Epithelial cell of esophagus (primary cell): ENCODE measurements at regions not wholly inside any gene's neighbourhood (a gene's known extent, or its start where the extent isn't known, plus 50 kb on each side); places are given as distances from the start of the nearest gene placed in this dataset.
A peak's percentile ranks its signal among the peaks of the same experiment; 100 is the strongest.

Experiments used
- DNase-seq: peaks from one replicate; pipeline ENCODE4 v3.0.0; 2010; ENCODE audit warnings: low read depth
- H3K4me3 ChIP-seq: 2 replicates; pipeline ENCODE4 v1.5.1; 2011; ENCODE audit warnings: mild to moderate bottlenecking, low read length, control low read depth
- TF ChIP-seq, protein P1 (sequence below): IDR thresholded peaks from 2 replicates; pipeline ENCODE4 v1.5.1; 2011; ENCODE audit warnings: low read depth, mild to moderate bottlenecking, low read length, control low read depth, inconsistent platforms; ENCODE audit not compliant: insufficient read depth; ENCODE audit errors: missing control alignments

DNA sequence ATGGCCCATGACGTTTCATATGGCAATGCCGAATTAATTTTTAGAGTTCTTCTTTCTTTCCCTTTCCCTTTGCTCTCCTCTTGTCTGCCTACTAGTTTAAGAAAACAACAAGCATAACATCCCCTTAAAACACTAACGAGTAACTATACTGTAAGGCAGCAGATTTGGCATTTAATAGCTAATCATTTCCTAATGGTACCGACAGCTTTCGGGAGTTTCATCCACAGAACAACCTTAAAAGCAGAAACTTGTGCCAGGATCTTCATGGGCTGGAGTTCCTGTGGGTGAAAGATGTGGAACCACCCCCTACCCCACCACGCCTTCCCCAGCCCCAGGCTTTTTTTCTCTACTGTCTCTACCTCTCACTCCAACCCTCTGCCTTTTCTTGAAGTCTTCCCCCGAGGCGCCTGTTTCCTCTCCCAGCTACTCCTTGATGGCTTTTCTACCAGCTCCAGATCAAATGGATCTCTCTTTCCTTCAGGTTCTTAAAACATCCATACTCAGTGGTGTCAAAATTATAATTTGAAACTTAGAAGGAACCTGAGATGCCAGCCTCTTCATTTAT lies 319.5 kb downstream of the PIK3R1 start:
- H3K4me3 ChIP-seq, result no peak overlapping the region
- TF ChIP-seq, protein P1, sequence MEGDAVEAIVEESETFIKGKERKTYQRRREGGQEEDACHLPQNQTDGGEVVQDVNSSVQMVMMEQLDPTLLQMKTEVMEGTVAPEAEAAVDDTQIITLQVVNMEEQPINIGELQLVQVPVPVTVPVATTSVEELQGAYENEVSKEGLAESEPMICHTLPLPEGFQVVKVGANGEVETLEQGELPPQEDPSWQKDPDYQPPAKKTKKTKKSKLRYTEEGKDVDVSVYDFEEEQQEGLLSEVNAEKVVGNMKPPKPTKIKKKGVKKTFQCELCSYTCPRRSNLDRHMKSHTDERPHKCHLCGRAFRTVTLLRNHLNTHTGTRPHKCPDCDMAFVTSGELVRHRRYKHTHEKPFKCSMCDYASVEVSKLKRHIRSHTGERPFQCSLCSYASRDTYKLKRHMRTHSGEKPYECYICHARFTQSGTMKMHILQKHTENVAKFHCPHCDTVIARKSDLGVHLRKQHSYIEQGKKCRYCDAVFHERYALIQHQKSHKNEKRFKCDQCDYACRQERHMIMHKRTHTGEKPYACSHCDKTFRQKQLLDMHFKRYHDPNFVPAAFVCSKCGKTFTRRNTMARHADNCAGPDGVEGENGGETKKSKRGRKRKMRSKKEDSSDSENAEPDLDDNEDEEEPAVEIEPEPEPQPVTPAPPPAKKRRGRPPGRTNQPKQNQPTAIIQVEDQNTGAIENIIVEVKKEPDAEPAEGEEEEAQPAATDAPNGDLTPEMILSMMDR, result no peak
- no peak for DNase-seq

DNA sequence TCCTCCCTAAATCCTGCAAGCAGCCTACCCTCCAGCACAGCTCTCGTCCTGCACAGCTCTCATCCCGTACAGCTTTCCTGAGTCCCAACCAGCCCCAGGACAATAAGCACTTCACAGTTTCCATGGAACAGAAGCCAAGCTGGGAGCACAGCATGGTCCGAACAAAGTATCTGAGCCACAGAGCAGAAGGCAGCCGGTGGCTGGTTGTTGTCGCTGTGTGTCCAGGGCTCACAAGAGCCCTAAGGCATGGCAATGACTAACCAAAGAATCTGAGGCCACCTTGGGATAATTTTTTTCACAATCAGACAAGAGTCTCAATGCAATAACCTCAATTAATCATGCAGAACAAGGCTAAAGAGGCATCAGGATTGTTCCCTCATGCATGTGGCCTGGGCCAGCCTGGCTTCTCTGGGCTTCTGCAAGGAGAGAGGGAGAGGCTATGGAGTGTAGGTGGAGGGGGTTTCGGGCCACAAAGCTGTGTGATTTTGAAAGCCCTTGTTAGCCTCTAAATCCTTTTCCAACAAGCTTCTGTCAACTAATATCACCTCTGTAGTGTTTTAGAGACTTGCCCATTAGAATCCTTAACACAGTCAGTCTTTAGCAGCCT lies 323.4 kb downstream of the PIK3R1 start:
- TF ChIP-seq, protein P1, result no peak
- DNase-seq, result no peak
- H3K4me3 ChIP-seq, result no peak overlapping the region

DNA sequence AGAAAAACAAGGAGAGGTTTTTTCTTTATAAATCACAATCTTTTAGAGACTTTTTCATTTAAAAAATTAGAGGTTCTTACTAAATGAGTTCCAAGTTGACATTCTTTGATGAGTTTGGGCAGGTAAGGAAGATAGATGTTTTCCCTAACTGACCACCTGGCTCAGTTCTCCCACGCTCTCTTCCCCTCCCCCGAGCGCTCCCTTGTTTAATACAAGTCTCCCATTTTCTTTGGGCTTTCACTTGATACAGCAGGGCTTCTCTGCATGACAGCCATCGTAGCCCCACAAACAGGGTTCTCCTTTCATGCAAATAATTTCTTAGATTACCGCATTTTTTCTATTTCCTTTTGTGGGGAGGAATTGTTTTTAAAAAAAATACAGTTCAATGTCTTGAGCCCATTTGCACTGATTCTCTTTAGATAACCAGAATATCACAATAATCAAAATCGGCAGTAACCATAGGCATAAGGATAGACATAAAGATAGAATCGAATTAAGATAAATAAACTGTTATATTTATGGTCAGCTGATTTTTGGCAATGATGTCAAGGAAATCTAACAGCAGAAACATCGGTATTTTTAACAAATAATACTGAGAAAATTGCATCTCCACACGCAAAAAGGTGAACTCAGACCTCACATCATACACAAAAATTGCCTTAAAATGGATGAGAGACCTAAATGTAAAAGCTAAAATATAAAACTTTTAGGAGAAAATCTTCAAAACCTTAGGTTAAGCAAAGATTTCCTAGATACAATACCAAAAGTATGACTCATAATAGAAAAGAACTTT lies 325.4 kb downstream of the PIK3R1 start:
- TF ChIP-seq, protein P1, result no peak
- no peak overlapping the region for H3K4me3 ChIP-seq
- DNase-seq, result no peak

DNA sequence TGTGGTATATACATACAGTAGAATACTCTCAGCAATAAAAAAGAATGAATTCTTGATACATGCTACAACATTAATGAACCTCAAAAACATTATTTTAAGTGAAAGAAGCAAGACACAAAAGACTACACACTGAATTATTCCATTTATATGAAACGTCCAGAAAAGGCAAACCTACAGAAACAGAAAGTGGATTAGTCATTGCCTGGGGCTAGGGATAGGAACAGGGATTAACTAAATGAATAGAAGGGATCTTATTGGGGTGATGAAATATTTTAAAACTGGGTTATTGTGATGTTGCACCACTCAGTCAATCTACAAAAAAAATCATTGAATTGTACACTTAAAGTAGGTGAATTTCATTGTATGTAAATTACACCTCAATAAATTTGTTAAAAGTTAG lies 326.7 kb downstream of the PIK3R1 start:
- TF ChIP-seq, protein P1, result no peak
- no peak overlapping the region for H3K4me3 ChIP-seq
- DNase-seq, result peak; percentile 55

DNA sequence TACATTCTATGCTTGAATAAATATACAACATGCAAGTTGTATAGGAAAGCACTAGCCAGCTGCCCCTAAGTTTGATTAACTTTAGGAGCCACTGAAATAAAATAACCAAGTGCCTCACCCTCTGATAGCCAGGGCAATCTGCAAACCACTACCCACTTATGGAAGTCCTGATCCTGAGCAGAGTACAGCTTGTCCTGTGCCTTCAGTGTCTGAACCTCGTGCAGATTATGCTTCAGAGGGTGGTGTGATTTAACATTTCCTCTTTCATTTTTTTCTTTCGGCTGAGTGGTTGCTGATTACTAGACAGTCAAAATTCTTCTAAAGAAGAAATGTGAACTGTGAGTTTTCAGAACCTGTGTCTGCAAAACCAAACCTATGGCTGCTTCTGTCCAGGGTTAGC lies 327.7 kb downstream of the PIK3R1 start:
- no peak overlapping the region for H3K4me3 ChIP-seq
- DNase-seq, result no peak
- TF ChIP-seq, protein P1, result no peak

DNA sequence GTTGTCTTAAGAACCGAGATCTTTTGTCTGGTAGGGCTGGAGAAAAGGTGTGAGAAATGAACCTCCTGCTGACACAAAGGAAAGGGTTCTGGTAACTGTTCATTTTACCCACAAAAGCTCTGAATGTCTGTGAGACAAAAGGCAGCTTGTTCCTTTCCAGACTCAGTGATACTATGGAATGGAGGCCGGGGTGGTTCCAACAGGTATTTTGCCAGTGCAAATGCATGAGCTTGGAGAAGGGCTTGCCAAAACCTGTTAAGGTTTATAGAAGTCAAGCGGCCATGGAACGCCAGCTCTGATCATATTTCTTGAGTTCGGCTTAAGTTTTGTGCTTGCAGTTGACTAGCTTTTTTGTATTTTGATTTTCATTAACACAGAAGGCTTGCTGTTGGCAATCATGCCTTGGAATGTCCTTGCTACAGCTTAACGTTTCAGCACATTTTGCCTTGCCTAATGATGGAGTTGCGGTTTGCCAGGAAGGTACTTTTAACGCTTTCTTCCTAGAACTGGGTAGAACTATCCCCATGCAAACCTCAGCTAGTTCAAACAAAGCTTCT lies 328.6 kb downstream of the PIK3R1 start:
- H3K4me3 ChIP-seq, result no peak overlapping the region
- TF ChIP-seq, protein P1, result no peak
- peak; percentile 27 for DNase-seq
